H1 (cell line): ENCODE measurements at regions not wholly inside any gene's neighbourhood (a gene's known extent, or its start where the extent isn't known, plus 50 kb on each side); places are given as distances from the start of the nearest gene placed in this dataset.

Source experiments
- BACH1 ChIP-seq: IDR thresholded peaks from 2 replicates; pipeline ENCODE4 v1.6.1; 2012; ENCODE audit warnings: low read length, improper control_type of control experiment
- CHD2 ChIP-seq: IDR thresholded peaks from 2 replicates; pipeline ENCODE4 v1.6.1; 2012; ENCODE audit warnings: low read length, improper control_type of control experiment
- CTCF ChIP-seq, 3 experiments: IDR thresholded peaks; 1 replicate in 2 of 3; 2 replicates in 1 of 3; pipeline versions ENCODE4 v1.5.1 to v1.6.1; 2011; ENCODE audit warnings: low read length in 3 of 3, mild to moderate bottlenecking in 3 of 3, inconsistent platforms in 2 of 3, low read depth in 1 of 3, moderate library complexity in 1 of 3; ENCODE audit not compliant: insufficient read depth in 1 of 3; ENCODE audit errors: control extremely low read depth in 1 of 3
- KDM1A ChIP-seq: fragments of 200-600, 300-600 bp; sonication (generic); IDR thresholded peaks from 2 replicates; pipeline ENCODE4 v1.7.1; 2016; ENCODE audit warnings: mild to moderate bottlenecking, low read length, borderline replicate concordance
- MAX ChIP-seq: IDR thresholded peaks from 2 replicates; pipeline ENCODE4 v1.6.1; 2012; ENCODE audit warnings: inconsistent platforms

- TF ChIP-seq CTCF (IDR thresholded peaks at IDR 0.05; ENCODE audit: control extremely low read depth in 1 of 3, insufficient read depth in 1 of 3, low read depth in 1 of 3, low read length in 3 of 3): no peak
- no peak for TF ChIP-seq CHD2
- no peak for TF ChIP-seq KDM1A
- no peak for TF ChIP-seq MAX
- no peak for TF ChIP-seq BACH1
Observed at GRCh38 chr1:82073659-82074058, 272.9 kb downstream of the ADGRL2 start (continued).
